H9 (cell line): ENCODE measurements at regions not wholly inside any gene's neighbourhood (a gene's known extent, or its start where the extent isn't known, plus 50 kb on each side); places are given as distances from the start of the nearest gene placed in this dataset.
A peak's percentile ranks its signal among the peaks of the same experiment; 100 is the strongest.

ENCODE experiments used
- DNase-seq: peaks from one replicate; pipeline ENCODE4 v3.0.0-alpha.2; 2017
- H2AFZ ChIP-seq: one replicate; pipeline ENCODE4 v1.6.1; 2013; ENCODE audit warnings: mild to moderate bottlenecking, low read length, control low read depth, moderate library complexity
- H2AK5ac ChIP-seq: 2 replicates; pipeline ENCODE4 v1.6.1; 2013; ENCODE audit warnings: low read length, control low read depth, mixed read lengths; ENCODE audit not compliant: insufficient read length
- H2BK120ac ChIP-seq: one replicate; pipeline ENCODE4 v1.6.1; 2013; ENCODE audit warnings: low read depth, mild to moderate bottlenecking, low read length, control low read depth, inconsistent platforms; ENCODE audit not compliant: poor library complexity, severe bottlenecking
- H2BK12ac ChIP-seq: 2 replicates; pipeline ENCODE4 v1.6.1; 2013; ENCODE audit warnings: low read length, control low read depth, mixed read lengths, low read depth; ENCODE audit not compliant: insufficient read length
- H2BK15ac ChIP-seq: 2 replicates; pipeline ENCODE4 v1.6.1; 2013; ENCODE audit warnings: low read depth, low read length, control low read depth
- H2BK20ac ChIP-seq: one replicate; pipeline ENCODE4 v1.6.1; 2013; ENCODE audit warnings: low read depth, mild to moderate bottlenecking, low read length, control low read depth, inconsistent platforms; ENCODE audit not compliant: poor library complexity, severe bottlenecking
- H2BK5ac ChIP-seq: 2 replicates; pipeline ENCODE4 v1.6.1; 2013; ENCODE audit warnings: low read length, control low read depth, mixed read lengths; ENCODE audit not compliant: insufficient read length
- H3K14ac ChIP-seq: 2 replicates; pipeline ENCODE4 v1.6.1; 2013; ENCODE audit warnings: low read length, control low read depth; ENCODE audit not compliant: insufficient read depth
- H3K18ac ChIP-seq: 2 replicates; pipeline ENCODE4 v1.6.1; 2013; ENCODE audit warnings: low read depth, mild to moderate bottlenecking, mixed read lengths, low read length, control low read depth; ENCODE audit not compliant: insufficient read length
- H3K23ac ChIP-seq: 2 replicates; pipeline ENCODE4 v1.6.1; 2013; ENCODE audit warnings: low read length, control low read depth, mixed read lengths, low read depth; ENCODE audit not compliant: insufficient read length
- H3K23me2 ChIP-seq: 2 replicates; pipeline ENCODE4 v1.6.1; 2013; ENCODE audit warnings: low read depth, mild to moderate bottlenecking, mixed read lengths, low read length, control low read depth; ENCODE audit not compliant: insufficient read length, poor library complexity, severe bottlenecking
- H3K27ac ChIP-seq: 2 replicates; pipeline ENCODE4 v1.5.1; 2013; ENCODE audit warnings: low read length, control low read depth, mixed read lengths, low read depth; ENCODE audit not compliant: insufficient read length
- H3K27me3 ChIP-seq: 2 replicates; pipeline ENCODE4 v1.6.1; 2013; ENCODE audit warnings: low read length, control low read depth, inconsistent platforms; ENCODE audit not compliant: insufficient read depth
- H3K4ac ChIP-seq: 2 replicates; pipeline ENCODE4 v1.6.1; 2013; ENCODE audit warnings: low read depth, mild to moderate bottlenecking, control low read depth, inconsistent platforms, low read length, moderate library complexity
- H3K4me1 ChIP-seq: 2 replicates; pipeline ENCODE4 v1.6.1; 2013; ENCODE audit warnings: low read length, control low read depth, inconsistent platforms; ENCODE audit not compliant: insufficient read depth
- H3K4me2 ChIP-seq: 2 replicates; pipeline ENCODE4 v1.6.1; 2013; ENCODE audit warnings: low read length, control low read depth, mixed read lengths; ENCODE audit not compliant: insufficient read length, insufficient read depth
- H3K56ac ChIP-seq: 2 replicates; pipeline ENCODE4 v1.6.1; 2013; ENCODE audit warnings: low read depth, mild to moderate bottlenecking, mixed read lengths, low read length, control low read depth; ENCODE audit not compliant: insufficient read length
- H3K79me1 ChIP-seq: 2 replicates; pipeline ENCODE4 v1.6.1; 2013; ENCODE audit warnings: low read depth, mild to moderate bottlenecking, moderate library complexity, low read length, control low read depth, inconsistent platforms; ENCODE audit not compliant: insufficient read depth, poor library complexity, severe bottlenecking
- H3K79me2 ChIP-seq: 2 replicates; pipeline ENCODE4 v1.6.1; 2013; ENCODE audit warnings: low read length, control low read depth, inconsistent platforms; ENCODE audit not compliant: insufficient read depth
- H3K9ac ChIP-seq: 2 replicates; pipeline ENCODE4 v1.6.1; 2013; ENCODE audit warnings: low read length, control low read depth, mixed read lengths; ENCODE audit not compliant: insufficient read length; ENCODE audit errors: extremely low read depth
- H3K9me3 ChIP-seq: one replicate; pipeline ENCODE4 v1.6.1; 2013; ENCODE audit warnings: low read depth, low read length, inconsistent platforms; ENCODE audit not compliant: control insufficient read depth
- H3T11ph ChIP-seq: one replicate; pipeline ENCODE4 v1.6.1; 2013; ENCODE audit warnings: mild to moderate bottlenecking, low read length, control low read depth, inconsistent platforms
- H4K20me1 ChIP-seq: one replicate; pipeline ENCODE4 v1.6.1; 2013; ENCODE audit not compliant: control insufficient read depth, insufficient read length, insufficient read depth
- H4K5ac ChIP-seq: 2 replicates; pipeline ENCODE4 v1.6.1; 2013; ENCODE audit warnings: low read depth, mild to moderate bottlenecking, mixed read lengths, low read length, control low read depth; ENCODE audit not compliant: insufficient read length
- H4K8ac ChIP-seq: replicated peaks from 2 replicates; pipeline ENCODE4 v1.6.1; 2013; ENCODE audit warnings: low read length, control low read depth, mixed read lengths, low read depth; ENCODE audit not compliant: insufficient read length
- H4K91ac ChIP-seq: 2 replicates; pipeline ENCODE4 v1.6.1; 2013; ENCODE audit warnings: low read depth, mild to moderate bottlenecking, moderate library complexity, mixed read lengths, low read length, control low read depth; ENCODE audit not compliant: insufficient read length
- H3K27ac Mint-ChIP-seq, 3 experiments: 2 replicates in 2 of 3; 3 replicates in 1 of 3; pipeline ENCODE4 v1.8.0; 2020 to 2021; ENCODE audit warnings: mixed read lengths in 3 of 3, mild to moderate bottlenecking in 1 of 3, moderate library complexity in 1 of 3
- H3K27me3 Mint-ChIP-seq: 2 replicates; pipeline ENCODE4 v1.8.0; 2021; ENCODE audit warnings: low read depth, mild to moderate bottlenecking, moderate library complexity, mixed read lengths
- H3K36me3 Mint-ChIP-seq, 3 experiments: 2 replicates in 2 of 3; 3 replicates in 1 of 3; pipeline ENCODE4 v1.8.0; 2020 to 2021; ENCODE audit warnings: low read depth in 3 of 3, mixed read lengths in 3 of 3; ENCODE audit not compliant: insufficient read depth in 1 of 3
- H3K4me1 Mint-ChIP-seq, 2 experiments: 2 replicates each; pipeline ENCODE4 v1.8.0; 2020; ENCODE audit warnings: mixed read lengths in 2 of 2
- H3K4me3 Mint-ChIP-seq, 2 experiments: 2 replicates in 1 of 2; 3 replicates in 1 of 2; pipeline ENCODE4 v1.8.0; 2020 to 2021; ENCODE audit warnings: mild to moderate bottlenecking in 2 of 2, mixed read lengths in 2 of 2, moderate library complexity in 1 of 2
- H3K9me3 Mint-ChIP-seq, 2 experiments: 2 replicates in 1 of 2; 3 replicates in 1 of 2; pipeline ENCODE4 v1.8.0; 2020; ENCODE audit warnings: mild to moderate bottlenecking in 2 of 2, mixed read lengths in 2 of 2, moderate library complexity in 1 of 2
- WGBS: extraction: QIAGEN DNeasy Blood & Tissue Kit; methylation state at CpG from one replicate; pipeline ENCODE4 v1.1.7; 2013; ENCODE audit warnings: missing lambda C conversion rate, low lambda C conversion rate, mixed read lengths; ENCODE audit not compliant: insufficient read length; ENCODE audit errors: extremely low coverage; 5-methylcytosine and 5-hydroxymethylcytosine counted together
- TF ChIP-seq, protein P1 (sequence below): fragments of 200-600 bp; sonication (generic); conservative IDR thresholded peaks from 3 replicates; pipeline ENCODE4 v1.8.0; 2021; ENCODE audit warnings: antibody characterized with exemption, mild to moderate bottlenecking

DNA sequence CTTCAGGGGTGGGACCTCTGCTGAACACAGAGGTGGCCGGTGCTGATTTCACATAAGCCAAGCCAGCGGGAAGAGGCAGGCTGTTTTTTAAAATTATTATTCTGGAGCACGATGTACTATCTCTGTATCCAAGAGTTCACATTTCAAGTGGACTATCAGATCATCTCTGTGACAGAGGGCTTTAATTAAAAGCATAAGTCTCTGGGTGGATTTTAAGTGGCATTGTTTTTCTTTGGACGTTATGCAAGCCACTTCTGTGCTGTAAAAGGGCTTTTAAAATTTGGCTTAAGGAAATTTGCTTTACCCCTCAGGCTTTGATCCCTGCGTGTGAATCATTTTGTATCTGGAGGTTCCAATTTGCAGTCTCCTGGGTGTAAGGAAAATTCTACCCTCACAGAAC lies 124.7 kb downstream of the PALM2AKAP2 start:
- no peak overlapping the region for H3K56ac ChIP-seq
- no peak for DNase-seq
- H4K20me1 ChIP-seq = no peaks in the 10 kb centered on the region
- H2BK15ac ChIP-seq = no peak overlapping the region
- peak overlapping the region in 1 of 3 experiments; percentile 13; a peak in 1 of 7 replicates for H3K27ac Mint-ChIP-seq
- no peak overlapping the region for H2BK20ac ChIP-seq
- H3K4me3 Mint-ChIP-seq = no peak overlapping the region
- H3K27ac ChIP-seq = no peak overlapping the region
- H3K9me3 Mint-ChIP-seq = no peaks in the 10 kb centered on the region
- H3K23ac ChIP-seq = no peak overlapping the region
- H3K4me1 Mint-ChIP-seq = peaks cover 9 to 11% of the 10 kb centered on the region in 2 experiments
- no peak overlapping the region for H2BK12ac ChIP-seq
- no peaks in the 10 kb centered on the region; the same call in 1 of the 2 replicates for H3K27me3 Mint-ChIP-seq
- H3K27me3 ChIP-seq = no peaks in the 10 kb centered on the region
- peaks cover 7% of the 10 kb centered on the region for H3K4me1 ChIP-seq
- TF ChIP-seq, protein P1, sequence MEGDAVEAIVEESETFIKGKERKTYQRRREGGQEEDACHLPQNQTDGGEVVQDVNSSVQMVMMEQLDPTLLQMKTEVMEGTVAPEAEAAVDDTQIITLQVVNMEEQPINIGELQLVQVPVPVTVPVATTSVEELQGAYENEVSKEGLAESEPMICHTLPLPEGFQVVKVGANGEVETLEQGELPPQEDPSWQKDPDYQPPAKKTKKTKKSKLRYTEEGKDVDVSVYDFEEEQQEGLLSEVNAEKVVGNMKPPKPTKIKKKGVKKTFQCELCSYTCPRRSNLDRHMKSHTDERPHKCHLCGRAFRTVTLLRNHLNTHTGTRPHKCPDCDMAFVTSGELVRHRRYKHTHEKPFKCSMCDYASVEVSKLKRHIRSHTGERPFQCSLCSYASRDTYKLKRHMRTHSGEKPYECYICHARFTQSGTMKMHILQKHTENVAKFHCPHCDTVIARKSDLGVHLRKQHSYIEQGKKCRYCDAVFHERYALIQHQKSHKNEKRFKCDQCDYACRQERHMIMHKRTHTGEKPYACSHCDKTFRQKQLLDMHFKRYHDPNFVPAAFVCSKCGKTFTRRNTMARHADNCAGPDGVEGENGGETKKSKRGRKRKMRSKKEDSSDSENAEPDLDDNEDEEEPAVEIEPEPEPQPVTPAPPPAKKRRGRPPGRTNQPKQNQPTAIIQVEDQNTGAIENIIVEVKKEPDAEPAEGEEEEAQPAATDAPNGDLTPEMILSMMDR = no peak
- no peak overlapping the region for H3K14ac ChIP-seq
- no peaks in the 10 kb centered on the region for H3K9me3 ChIP-seq
- no peak overlapping the region for H2AK5ac ChIP-seq
- H4K8ac ChIP-seq = no peak overlapping the region
- H2BK120ac ChIP-seq = no peak overlapping the region
- no peak overlapping the region for H3T11ph ChIP-seq
- no peak overlapping the region for H4K5ac ChIP-seq
- H3K4ac ChIP-seq = no peak overlapping the region
- no peak overlapping the region for H2AFZ ChIP-seq
- H3K9ac ChIP-seq = no peak overlapping the region
- H3K79me1 ChIP-seq = no peaks in the 10 kb centered on the region
- no peaks in the 10 kb centered on the region for H3K36me3 Mint-ChIP-seq
- H3K79me2 ChIP-seq = no peaks in the 10 kb centered on the region
- no peaks in the 10 kb centered on the region for H3K23me2 ChIP-seq
- H4K91ac ChIP-seq = no peak overlapping the region
- H2BK5ac ChIP-seq = no peak overlapping the region
- no CpG with 5 or more reads among the region's 5 CpGs for WGBS
- H3K4me2 ChIP-seq = no peak overlapping the region
- H3K18ac ChIP-seq = no peak overlapping the region
